ENCODE measurements at regions not wholly inside any gene's neighbourhood (a gene's known extent, or its start where the extent isn't known, plus 50 kb on each side); places are given as distances from the start of the nearest gene placed in this dataset.

GRCh38 chr3:78249294-78249693, 1209.4 kb downstream of the ROBO2 start:
- Histone ChIP-seq H3K4me2 (ENCODE audit: low read depth, low read length, poor library complexity, severe bottlenecking) (no peak overlapping the region), H3K9me3 (ENCODE audit: insufficient read depth, low read length) (no peaks in the 10 kb centered on the region), H3K36me3 (ENCODE audit: low read length) (no peaks in the 10 kb centered on the region), H3K79me2 (ENCODE audit: insufficient read depth, low read length) (no peaks in the 10 kb centered on the region), H2AFZ (ENCODE audit: low read depth, low read length, severe bottlenecking) (no peak overlapping the region), H3K4me3 (ENCODE audit: insufficient read depth, low read length, poor library complexity, severe bottlenecking) (no peak overlapping the region), H3K27me3 (ENCODE audit: low read length) (no peaks in the 10 kb centered on the region), H3F3A (ENCODE audit: insufficient read depth) (no peaks in the 10 kb centered on the region), H3K9ac (ENCODE audit: low read length) (no peak overlapping the region), H3K9me2 (replicated peaks; ENCODE audit: insufficient read depth, low read length) (no peaks in the 10 kb centered on the region), H3K27ac (ENCODE audit: low read depth, low read length) (no peak overlapping the region), H4K20me1 (ENCODE audit: low read depth, low read length) (no peaks in the 10 kb centered on the region)
- no peak for TF ChIP-seq EZH2phosphoT487 (conservative IDR thresholded peaks at IDR 0.05; ENCODE audit: low read length)
- TF ChIP-seq, protein P1, sequence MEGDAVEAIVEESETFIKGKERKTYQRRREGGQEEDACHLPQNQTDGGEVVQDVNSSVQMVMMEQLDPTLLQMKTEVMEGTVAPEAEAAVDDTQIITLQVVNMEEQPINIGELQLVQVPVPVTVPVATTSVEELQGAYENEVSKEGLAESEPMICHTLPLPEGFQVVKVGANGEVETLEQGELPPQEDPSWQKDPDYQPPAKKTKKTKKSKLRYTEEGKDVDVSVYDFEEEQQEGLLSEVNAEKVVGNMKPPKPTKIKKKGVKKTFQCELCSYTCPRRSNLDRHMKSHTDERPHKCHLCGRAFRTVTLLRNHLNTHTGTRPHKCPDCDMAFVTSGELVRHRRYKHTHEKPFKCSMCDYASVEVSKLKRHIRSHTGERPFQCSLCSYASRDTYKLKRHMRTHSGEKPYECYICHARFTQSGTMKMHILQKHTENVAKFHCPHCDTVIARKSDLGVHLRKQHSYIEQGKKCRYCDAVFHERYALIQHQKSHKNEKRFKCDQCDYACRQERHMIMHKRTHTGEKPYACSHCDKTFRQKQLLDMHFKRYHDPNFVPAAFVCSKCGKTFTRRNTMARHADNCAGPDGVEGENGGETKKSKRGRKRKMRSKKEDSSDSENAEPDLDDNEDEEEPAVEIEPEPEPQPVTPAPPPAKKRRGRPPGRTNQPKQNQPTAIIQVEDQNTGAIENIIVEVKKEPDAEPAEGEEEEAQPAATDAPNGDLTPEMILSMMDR (IDR thresholded peaks at IDR 0.05; ENCODE audit: insufficient read depth, low read length, poor library complexity, severe bottlenecking): no peak

DNA sequence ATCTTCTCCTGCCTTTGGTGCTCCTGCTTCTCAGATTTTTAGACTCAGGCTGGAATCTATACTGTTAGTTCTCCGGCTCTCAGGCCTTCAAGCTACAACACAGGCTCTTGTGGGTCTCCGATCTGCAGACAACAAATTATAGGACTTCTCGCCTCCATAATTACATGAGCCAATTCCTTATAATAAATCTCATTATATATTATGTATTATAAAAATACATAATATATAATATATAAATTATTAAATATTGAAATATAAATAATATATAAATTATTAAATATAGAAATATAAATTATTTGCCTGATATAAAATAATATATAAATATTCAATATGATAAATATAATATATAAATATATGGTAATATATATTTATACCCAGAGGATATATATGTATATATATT, 1214.0 kb downstream of the ROBO2 start:
- Histone ChIP-seq H3F3A (ENCODE audit: insufficient read depth) (no peaks in the 10 kb centered on the region), H3K27me3 (ENCODE audit: low read length) (no peaks in the 10 kb centered on the region), H3K4me3 (ENCODE audit: insufficient read depth, low read length, poor library complexity, severe bottlenecking) (no peak overlapping the region), H3K4me2 (ENCODE audit: low read depth, low read length, poor library complexity, severe bottlenecking) (no peak overlapping the region), H3K9me3 (ENCODE audit: insufficient read depth, low read length) (no peaks in the 10 kb centered on the region), H3K36me3 (ENCODE audit: low read length) (no peaks in the 10 kb centered on the region), H4K20me1 (ENCODE audit: low read depth, low read length) (no peaks in the 10 kb centered on the region), H3K9ac (ENCODE audit: low read length) (no peak overlapping the region), H3K9me2 (replicated peaks; ENCODE audit: insufficient read depth, low read length) (no peaks in the 10 kb centered on the region), H3K27ac (ENCODE audit: low read depth, low read length) (no peak overlapping the region), H3K79me2 (ENCODE audit: insufficient read depth, low read length) (no peaks in the 10 kb centered on the region), H2AFZ (ENCODE audit: low read depth, low read length, severe bottlenecking) (no peak overlapping the region)
- TF ChIP-seq, protein P1 (IDR thresholded peaks at IDR 0.05; ENCODE audit: insufficient read depth, low read length, poor library complexity, severe bottlenecking): no peak
- TF ChIP-seq EZH2phosphoT487 (conservative IDR thresholded peaks at IDR 0.05; ENCODE audit: low read length): no peak

GRCh38 chr3:78255403-78255802, 1215.5 kb downstream of the ROBO2 start:
- no peak overlapping the region for H2AFZ ChIP-seq (ENCODE audit: low read depth, low read length, severe bottlenecking)
- no peaks in the 10 kb centered on the region for H3K79me2 ChIP-seq (ENCODE audit: insufficient read depth, low read length)
- H4K20me1 ChIP-seq (ENCODE audit: low read depth, low read length): no peaks in the 10 kb centered on the region
- TF ChIP-seq, protein P1 (IDR thresholded peaks at IDR 0.05; ENCODE audit: insufficient read depth, low read length, poor library complexity, severe bottlenecking): no peak
- no peak for TF ChIP-seq EZH2phosphoT487 (conservative IDR thresholded peaks at IDR 0.05; ENCODE audit: low read length)
- H3K4me3 ChIP-seq (ENCODE audit: insufficient read depth, low read length, poor library complexity, severe bottlenecking): no peak overlapping the region
- H3F3A ChIP-seq (ENCODE audit: insufficient read depth): no peaks in the 10 kb centered on the region
- H3K9ac ChIP-seq (ENCODE audit: low read length): no peak overlapping the region
- H3K27ac ChIP-seq (ENCODE audit: low read depth, low read length): no peak overlapping the region
- no peak overlapping the region for H3K4me2 ChIP-seq (ENCODE audit: low read depth, low read length, poor library complexity, severe bottlenecking)
- H3K9me3 ChIP-seq (ENCODE audit: insufficient read depth, low read length): no peaks in the 10 kb centered on the region
- H3K27me3 ChIP-seq (ENCODE audit: low read length): no peaks in the 10 kb centered on the region
- H3K9me2 ChIP-seq (replicated peaks; ENCODE audit: insufficient read depth, low read length): no peaks in the 10 kb centered on the region
- H3K36me3 ChIP-seq (ENCODE audit: low read length): no peaks in the 10 kb centered on the region
